ENCODE measurements at regions not wholly inside any gene's neighbourhood (a gene's known extent, or its start where the extent isn't known, plus 50 kb on each side); places are given as distances from the start of the nearest gene placed in this dataset.

GRCh38 chr2:217052856-217053577, 193.2 kb upstream of the TNP1 start:
- DNase-seq = no peak

GRCh38 chr2:217051416-217051815, 191.6 kb upstream of the TNP1 start:
- DNase-seq = no peak

- peak; percentile 71 for DNase-seq
Measured at GRCh38 chr2:217049956-217050355, 190.1 kb upstream of the TNP1 start.

GRCh38 chr2:217049422-217049821, 189.6 kb upstream of the TNP1 start:
- DNase-seq = no peak

GRCh38 chr2:217048730-217049129, 188.9 kb upstream of the TNP1 start:
- DNase-seq = no peak

- DNase-seq = no peak
Measured at GRCh38 chr2:217047631-217048030, 187.8 kb upstream of the TNP1 start.

GRCh38 chr2:217047209-217047608, 187.3 kb upstream of the TNP1 start:
- DNase-seq = no peak

GRCh38 chr2:217045700-217046475, 186.0 kb upstream of the TNP1 start:
- no peak for DNase-seq

- DNase-seq = no peak
Measured at GRCh38 chr2:217040099-217040498, 180.2 kb upstream of the TNP1 start.

- no peak for DNase-seq
Measured at GRCh38 chr2:217038001-217038400, 178.1 kb upstream of the TNP1 start.

GRCh38 chr2:217037353-217037752, 177.5 kb upstream of the TNP1 start:
- no peak for DNase-seq

- peak; percentile 77 for DNase-seq
Measured at GRCh38 chr2:217035967-217036366, 176.1 kb upstream of the TNP1 start.

- no peak for DNase-seq
Measured at GRCh38 chr2:217033186-217033585, 173.3 kb upstream of the TNP1 start.

GRCh38 chr2:217031445-217031844, 171.6 kb upstream of the TNP1 start:
- DNase-seq = no peak

- DNase-seq = no peak
Measured at GRCh38 chr2:217030081-217030480, 170.2 kb upstream of the TNP1 start.

GRCh38 chr2:217028128-217028527, 168.3 kb upstream of the TNP1 start:
- no peak for DNase-seq

- DNase-seq = no peak
Measured at GRCh38 chr2:217027414-217027813, 167.6 kb upstream of the TNP1 start.

GRCh38 chr2:217026569-217026968, 166.7 kb upstream of the TNP1 start:
- DNase-seq = no peak

GRCh38 chr2:217026161-217026560, 166.3 kb upstream of the TNP1 start:
- no peak for DNase-seq

- DNase-seq = no peak
Measured at GRCh38 chr2:217023611-217024010, 163.7 kb upstream of the TNP1 start.

GRCh38 chr2:217017456-217018252, 157.8 kb upstream of the TNP1 start:
- peak; percentile 45 for DNase-seq

GRCh38 chr2:217016796-217017419, 157.0 kb upstream of the TNP1 start:
- peak; percentile 64 for DNase-seq

All from left hindlimb (tissue), 1 donor.